ENCODE measurements at regions not wholly inside any gene's neighbourhood (a gene's known extent, or its start where the extent isn't known, plus 50 kb on each side); places are given as distances from the start of the nearest gene placed in this dataset.
"Not testable (repeated sequence)": the region's sequence is repeated elsewhere in the genome, so short reads cannot be mapped to it uniquely, and the experiment has no call there.

DNA sequence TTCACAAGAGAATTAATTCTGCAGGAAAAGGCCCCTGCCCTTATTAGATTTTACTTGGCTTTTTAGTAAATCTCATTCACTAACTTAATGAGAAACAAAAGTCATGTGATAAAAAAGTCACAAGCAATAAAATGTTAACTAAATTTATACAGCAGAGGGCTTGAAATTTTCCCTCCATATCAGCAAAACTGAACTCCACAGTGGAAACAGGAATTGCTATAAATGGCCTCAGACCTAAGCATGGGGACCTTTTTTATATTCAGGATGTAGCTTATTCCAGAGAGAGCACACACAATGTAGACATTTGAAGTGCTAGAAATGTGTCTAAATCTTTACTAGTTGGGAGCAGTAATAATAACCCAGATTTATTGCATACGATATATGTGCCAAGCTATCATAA, 291.5 kb downstream of the C16orf95 start:
- H3K27me3 ChIP-seq (ENCODE audit: low read depth) = peaks cover 5% of the 10 kb centered on the region; the same call in 1 of the 2 replicates
- in situ Hi-C loops (cut with MboI; ENCODE audit: low sequenced_read_pairs) = no loop called here
- no peaks in the 10 kb centered on the region for H3K9me3 ChIP-seq
- no peaks in the 10 kb centered on the region for H3K36me3 ChIP-seq (replicated peaks)
- DNase-seq (ENCODE audit: low spot score in 2 of 2) = no peak
- no peak overlapping the region for H3K4me3 ChIP-seq
- no peaks in the 10 kb centered on the region for H3K4me1 ChIP-seq

DNA sequence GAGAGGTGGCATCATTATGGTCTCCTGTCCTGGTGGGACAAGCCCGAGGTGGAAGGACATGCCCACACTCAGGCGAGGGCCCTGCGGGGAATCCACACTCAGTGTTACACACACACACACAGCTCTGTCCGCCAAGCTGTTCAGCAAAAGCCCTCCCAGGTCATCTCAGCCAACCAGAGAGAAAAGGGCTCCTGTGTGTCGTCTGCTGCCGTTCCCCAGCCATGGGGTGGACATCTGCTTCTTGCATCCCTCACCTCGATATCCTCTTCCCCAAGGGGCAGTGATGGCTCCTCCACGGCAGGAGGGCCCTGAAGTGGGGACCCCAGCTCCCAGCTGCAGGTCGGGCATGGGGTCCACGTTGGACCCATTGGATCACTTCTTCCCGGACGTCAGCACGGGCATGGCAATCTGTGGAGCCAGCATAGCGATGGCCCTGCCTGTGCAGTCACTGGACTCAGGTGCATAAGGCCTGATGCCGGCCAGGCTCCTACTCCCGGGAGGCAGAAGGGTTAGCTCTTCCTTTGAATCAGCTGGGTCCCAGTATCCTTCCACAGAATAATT, 290.1 kb downstream of the C16orf95 start:
- H3K9me3 ChIP-seq = no peaks in the 10 kb centered on the region
- H3K4me1 ChIP-seq = no peaks in the 10 kb centered on the region
- in situ Hi-C loops (cut with MboI; ENCODE audit: low sequenced_read_pairs) = no loop called here
- no peak overlapping the region for H3K4me3 ChIP-seq
- no peak for DNase-seq (ENCODE audit: low spot score in 2 of 2)
- peaks cover 5% of the 10 kb centered on the region; the same call in 1 of the 2 replicates for H3K27me3 ChIP-seq (ENCODE audit: low read depth)
- no peaks in the 10 kb centered on the region for H3K36me3 ChIP-seq (replicated peaks)

DNA sequence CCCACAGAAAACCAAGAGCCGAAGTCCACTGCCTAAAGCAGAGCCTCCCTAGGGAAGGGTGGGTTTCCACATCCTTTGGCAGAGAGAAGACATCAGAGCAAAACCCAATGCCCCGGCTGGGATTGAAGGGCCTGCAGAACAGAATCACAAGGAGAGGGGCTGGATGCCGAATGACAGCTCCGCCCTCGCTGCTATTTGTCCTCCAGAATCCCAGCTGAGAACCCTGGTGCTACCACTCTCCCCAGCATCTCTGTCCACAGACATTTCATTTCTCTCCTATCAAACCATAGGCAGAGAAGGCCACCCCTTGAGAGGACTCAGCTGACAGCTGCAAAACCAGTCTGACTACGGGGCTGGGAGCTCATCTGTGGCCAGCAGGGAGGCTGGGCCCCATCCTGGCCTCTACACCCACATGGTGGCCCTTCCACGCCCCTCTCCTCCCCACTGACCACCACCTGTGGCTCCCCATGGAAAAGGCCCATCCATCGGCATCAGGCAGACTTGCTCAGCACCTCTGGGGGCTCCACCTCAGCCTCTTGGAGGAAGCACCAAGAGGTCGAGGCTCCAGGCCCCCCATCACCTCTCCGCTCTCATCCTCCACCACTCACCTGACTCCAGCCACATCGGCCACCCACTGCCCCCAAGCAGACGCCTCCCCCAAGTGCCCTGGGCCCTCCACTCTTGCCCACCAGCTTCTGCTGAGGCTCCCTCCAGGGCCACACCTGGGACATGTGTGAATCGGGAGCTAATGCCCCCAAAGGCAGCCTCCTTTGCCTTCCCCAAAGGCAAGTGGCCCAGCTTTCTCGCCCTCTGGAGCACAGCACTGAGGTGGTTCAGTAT, 288.5 kb downstream of the C16orf95 start:
- Histone ChIP-seq H3K4me3 (no peak overlapping the region), H3K9me3 (no peaks in the 10 kb centered on the region), H3K36me3 (replicated peaks) (no peaks in the 10 kb centered on the region), H3K27me3 (ENCODE audit: low read depth) (peaks cover 5% of the 10 kb centered on the region; the same call in 1 of the 2 replicates), H3K4me1 (no peaks in the 10 kb centered on the region)
- DNase-seq (ENCODE audit: low spot score in 2 of 2) = no peak
- in situ Hi-C loops (cut with MboI; ENCODE audit: low sequenced_read_pairs) = no loop called here

DNA sequence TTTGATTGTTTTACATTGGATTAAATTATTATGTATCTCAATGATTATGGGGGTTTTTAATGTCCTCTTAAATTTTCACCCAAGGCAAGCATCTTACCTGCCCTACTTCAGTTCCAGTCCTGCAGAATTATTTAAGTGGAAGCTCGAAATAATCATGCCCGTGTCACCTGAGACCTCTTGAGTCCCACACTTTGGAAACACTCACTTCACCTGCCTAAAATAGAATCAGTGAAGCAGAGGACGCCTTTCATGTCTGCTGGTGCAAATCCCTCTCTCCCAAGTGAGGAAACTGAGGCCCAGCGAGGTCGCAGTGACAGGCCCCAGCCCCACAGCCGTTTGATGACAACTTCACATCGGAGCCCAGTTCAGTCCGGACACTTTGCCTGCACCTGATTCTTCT, 284.6 kb downstream of the C16orf95 start:
- Histone ChIP-seq H3K27me3 (ENCODE audit: low read depth) (no peaks in the 10 kb centered on the region), H3K36me3 (replicated peaks) (no peaks in the 10 kb centered on the region), H3K4me1 (no peaks in the 10 kb centered on the region), H3K9me3 (no peaks in the 10 kb centered on the region), H3K4me3 (no peak overlapping the region)
- DNase-seq (ENCODE audit: low spot score in 2 of 2) = no peak
- in situ Hi-C loops (cut with MboI; ENCODE audit: low sequenced_read_pairs) = no loop called here

DNA sequence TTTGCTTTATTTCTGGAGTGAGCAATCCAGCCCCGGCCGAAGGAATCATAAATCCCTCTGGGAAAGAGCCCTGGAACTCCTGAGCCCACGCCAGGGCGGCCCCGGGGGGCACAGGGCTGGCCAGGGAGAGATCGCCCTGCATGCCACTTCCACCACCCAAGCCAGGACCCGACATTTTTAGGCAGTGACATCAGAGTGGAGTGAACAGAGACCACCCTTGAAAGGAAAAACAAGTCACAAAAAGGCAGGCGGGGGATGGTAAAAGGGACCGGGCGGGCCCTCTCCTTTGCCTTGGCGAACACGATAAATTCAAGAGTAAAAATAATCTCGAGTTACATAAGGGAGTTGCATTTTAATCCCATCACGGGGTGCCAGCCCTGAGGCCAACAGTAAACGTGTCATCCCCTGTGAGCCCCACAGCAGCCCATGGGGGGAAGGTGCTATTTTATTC, 284.1 kb downstream of the C16orf95 start:
- H3K9me3 ChIP-seq = no peaks in the 10 kb centered on the region
- no peaks in the 10 kb centered on the region for H3K27me3 ChIP-seq (ENCODE audit: low read depth)
- no peaks in the 10 kb centered on the region for H3K36me3 ChIP-seq (replicated peaks)
- DNase-seq (ENCODE audit: low spot score in 2 of 2) = no peak
- H3K4me3 ChIP-seq = no peak overlapping the region
- no peaks in the 10 kb centered on the region for H3K4me1 ChIP-seq
- in situ Hi-C loops (cut with MboI; ENCODE audit: low sequenced_read_pairs) = no loop called here

DNA sequence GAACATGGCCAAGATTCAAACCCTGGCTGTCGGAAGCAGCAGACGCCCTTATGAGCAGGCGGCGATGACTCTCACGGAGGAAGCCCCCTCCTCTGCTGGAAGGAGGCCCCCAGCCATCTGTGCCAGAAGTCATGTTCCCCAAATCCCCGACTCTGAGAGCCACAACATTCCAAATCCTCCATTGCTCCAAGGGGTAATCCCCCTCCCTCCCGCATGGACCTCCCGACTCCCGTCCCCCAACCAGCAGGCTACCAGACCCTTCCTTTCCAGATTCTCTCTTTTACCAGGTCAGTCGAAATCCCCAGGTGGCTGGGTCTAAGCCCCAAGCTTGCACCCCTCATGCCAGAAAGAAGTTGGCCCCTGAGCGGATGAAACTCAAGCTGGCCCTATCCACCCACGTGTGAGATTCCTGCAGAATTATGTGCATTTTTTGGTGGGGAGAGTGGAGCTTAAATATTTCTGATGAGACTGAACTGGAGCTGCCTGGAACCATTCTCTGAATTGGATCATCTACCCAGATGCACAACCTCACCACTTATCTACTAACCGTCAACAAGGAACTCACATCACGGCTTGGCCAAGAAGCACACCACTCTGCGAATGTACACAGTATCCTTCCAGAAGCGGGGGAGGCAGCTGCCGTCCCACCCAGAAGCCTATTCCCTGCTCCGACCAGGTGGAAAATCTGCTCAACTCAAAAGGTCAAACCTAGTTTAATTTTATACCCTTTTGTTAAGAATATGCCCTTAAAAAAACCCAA, 283.5 kb downstream of the C16orf95 start:
- no peaks in the 10 kb centered on the region for H3K36me3 ChIP-seq (replicated peaks)
- in situ Hi-C loops (cut with MboI; ENCODE audit: low sequenced_read_pairs) = no loop called here
- no peak for DNase-seq (ENCODE audit: low spot score in 2 of 2)
- H3K9me3 ChIP-seq = no peaks in the 10 kb centered on the region
- no peaks in the 10 kb centered on the region for H3K27me3 ChIP-seq (ENCODE audit: low read depth)
- no peaks in the 10 kb centered on the region for H3K4me1 ChIP-seq
- no peak overlapping the region for H3K4me3 ChIP-seq

DNA sequence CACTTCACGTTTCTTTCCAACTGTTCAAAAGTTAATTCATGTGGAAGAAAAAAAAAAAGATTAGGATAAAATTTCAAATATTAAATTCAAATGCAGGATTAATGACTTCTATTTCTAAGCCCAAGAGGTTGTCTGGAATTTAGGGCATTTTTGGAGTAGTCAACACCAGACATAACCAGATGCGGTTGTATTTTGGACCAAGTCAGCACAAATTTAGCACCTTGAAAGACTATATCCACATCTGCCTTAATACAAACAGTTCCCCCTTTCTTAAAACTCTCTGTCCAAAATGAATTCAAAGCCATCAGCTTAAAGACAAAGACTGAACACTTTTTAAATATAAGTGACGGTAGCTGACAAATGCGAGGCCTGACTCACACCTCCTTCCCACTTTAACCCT, 282.9 kb downstream of the C16orf95 start:
- Histone ChIP-seq H3K9me3 (no peaks in the 10 kb centered on the region), H3K4me1 (no peaks in the 10 kb centered on the region), H3K36me3 (replicated peaks) (no peaks in the 10 kb centered on the region), H3K27me3 (ENCODE audit: low read depth) (no peaks in the 10 kb centered on the region), H3K4me3 (no peak overlapping the region)
- in situ Hi-C loops (cut with MboI; ENCODE audit: low sequenced_read_pairs) = no loop called here
- DNase-seq (ENCODE audit: low spot score in 2 of 2) = no peak

DNA sequence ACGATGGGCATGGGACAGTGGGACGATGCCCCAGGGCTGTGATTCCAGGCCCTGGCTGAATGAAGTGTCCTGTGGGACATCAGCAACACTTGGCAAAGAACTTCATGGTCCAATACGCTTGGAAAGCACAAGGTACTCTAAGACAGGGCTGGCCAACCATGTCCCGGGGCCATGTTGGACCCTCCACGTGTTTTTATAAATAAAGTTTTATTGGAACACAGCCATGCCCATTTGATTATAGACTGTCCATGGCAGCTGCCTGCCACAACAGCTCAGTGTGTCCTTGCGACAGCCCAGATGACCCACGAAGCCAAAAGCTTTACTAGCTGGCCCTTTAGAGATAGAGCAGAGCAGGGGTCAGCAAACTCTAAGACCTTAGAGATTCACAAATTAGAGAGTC, 282.1 kb downstream of the C16orf95 start:
- H3K27me3 ChIP-seq (ENCODE audit: low read depth) = no peaks in the 10 kb centered on the region
- no peaks in the 10 kb centered on the region for H3K9me3 ChIP-seq
- no peaks in the 10 kb centered on the region for H3K36me3 ChIP-seq (replicated peaks)
- no peak overlapping the region for H3K4me3 ChIP-seq
- no peaks in the 10 kb centered on the region for H3K4me1 ChIP-seq
- no peak for DNase-seq (ENCODE audit: low spot score in 2 of 2)
- in situ Hi-C loops (cut with MboI; ENCODE audit: low sequenced_read_pairs) = no loop called here

DNA sequence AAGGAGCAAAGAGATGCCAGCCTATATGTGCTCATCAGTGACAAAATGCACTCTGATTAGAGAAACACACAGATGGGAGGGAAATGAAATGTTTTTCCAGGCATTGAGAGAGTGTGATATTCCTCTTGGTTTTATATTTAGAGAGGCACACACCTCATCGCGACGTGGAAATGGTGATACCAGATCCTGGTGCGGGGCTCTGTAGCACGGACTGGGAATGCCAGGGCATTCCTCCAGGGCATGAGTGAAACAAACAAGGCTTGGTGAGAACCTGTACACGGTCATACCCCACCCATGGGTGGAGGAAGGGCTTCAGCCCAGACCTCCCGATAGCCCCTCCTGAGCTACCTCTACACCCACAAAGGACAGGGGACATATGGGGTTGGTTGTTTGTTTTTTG, 280.2 kb downstream of the C16orf95 start:
- in situ Hi-C loops (cut with MboI; ENCODE audit: low sequenced_read_pairs) = no loop called here
- H3K36me3 ChIP-seq (replicated peaks) = no peaks in the 10 kb centered on the region
- no peak overlapping the region for H3K4me3 ChIP-seq
- no peaks in the 10 kb centered on the region for H3K27me3 ChIP-seq (ENCODE audit: low read depth)
- no peaks in the 10 kb centered on the region for H3K4me1 ChIP-seq
- no peaks in the 10 kb centered on the region for H3K9me3 ChIP-seq
- no peak for DNase-seq (ENCODE audit: low spot score in 2 of 2)

DNA sequence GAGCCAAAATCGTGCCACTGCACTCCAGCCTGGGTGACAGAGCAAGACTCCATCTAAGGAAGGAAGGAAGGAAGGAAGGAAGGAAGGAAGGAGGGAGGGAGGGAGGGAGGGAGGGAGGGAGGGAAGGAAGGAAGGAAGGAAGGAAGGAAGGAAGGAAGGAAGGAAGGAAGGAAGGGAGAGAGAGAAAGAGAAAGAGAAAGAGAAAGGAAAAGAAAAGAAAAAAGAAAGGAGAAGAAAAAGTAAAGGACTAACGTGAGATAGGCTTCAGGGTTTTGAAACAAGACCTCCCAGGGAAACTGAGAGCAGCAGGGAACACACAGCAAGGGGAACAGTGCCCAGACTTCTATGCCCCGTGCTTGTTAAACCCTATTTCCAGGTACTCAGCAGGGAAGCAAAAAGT, 278.7 kb downstream of the C16orf95 start:
- in situ Hi-C loops (cut with MboI; ENCODE audit: low sequenced_read_pairs); H3K9me3 ChIP-seq: not testable (repeated sequence)

DNA sequence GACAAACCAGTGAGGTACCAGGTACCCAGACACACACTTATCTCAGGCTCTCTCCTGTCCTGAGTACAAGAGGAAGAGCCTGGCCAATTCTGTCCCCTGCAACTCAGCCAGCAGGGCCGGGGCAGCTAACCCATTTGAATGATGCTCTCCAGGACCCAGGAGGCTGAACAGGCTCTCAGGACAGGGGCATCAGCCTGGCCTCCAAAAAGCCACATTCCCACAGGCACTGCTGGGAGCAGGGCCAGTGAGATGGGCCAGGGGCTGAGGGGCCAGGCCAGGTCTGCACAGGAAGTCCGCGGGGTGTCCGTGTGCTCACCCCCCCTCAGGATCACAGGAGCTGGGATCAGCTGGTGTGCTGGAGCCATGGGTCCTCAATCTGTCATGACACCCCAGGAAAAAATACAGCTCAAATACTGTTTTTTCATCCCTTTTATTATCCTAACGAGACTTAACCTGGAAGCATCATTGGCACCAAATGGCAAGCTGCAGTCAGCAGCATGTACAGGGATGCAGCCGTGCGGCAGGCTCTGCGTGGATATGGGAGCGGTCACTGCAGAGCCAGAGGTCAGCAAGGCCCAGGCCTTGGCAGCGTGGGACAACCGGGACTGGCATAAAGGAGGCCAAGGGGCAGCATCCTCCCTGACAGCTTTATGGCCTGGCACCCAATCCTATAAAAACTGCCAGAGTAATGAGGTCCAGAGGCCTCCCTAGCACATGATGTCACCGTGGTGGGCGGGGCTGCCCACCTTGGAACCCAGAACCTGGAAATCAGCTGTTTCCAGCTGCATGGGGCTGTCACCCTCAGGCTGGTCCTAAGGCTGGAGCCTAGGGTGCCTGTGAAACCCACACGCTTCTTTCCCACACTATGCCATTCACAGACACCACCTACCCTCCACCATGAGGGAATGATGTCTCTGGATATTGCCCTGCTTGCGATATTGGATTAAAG, 276.7 kb downstream of the C16orf95 start:
- DNase-seq (ENCODE audit: low spot score in 2 of 2) = no peak
- H3K27me3 ChIP-seq (ENCODE audit: low read depth) = no peaks in the 10 kb centered on the region

More for the DNA sequence above, 278.7 kb downstream of the C16orf95 start:
- not testable (repeated sequence) for H3K36me3 ChIP-seq (replicated peaks); H3K27me3 ChIP-seq (ENCODE audit: low read depth); DNase-seq (ENCODE audit: low spot score in 2 of 2); H3K4me3 ChIP-seq; H3K4me1 ChIP-seq

DNA sequence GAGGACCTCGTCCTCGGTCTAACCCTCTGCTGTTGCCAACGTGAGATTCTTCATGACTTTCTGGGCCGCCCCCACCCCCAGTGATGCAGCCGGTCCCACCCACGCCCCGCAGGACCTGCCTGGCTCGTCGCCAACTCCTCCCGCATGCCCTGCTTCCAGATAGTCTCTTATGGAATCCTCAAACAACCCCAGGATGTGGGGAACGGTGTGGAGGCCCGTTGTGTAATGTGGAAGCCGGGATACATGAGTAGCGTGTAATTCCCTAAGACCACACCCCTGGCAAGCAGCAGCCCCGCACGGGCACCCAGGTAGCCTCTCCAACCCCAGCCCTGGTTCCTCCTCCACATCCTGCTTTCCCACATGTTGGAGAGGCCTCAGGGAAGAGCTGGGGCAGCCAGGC, 275.9 kb downstream of the C16orf95 start:
- no peaks in the 10 kb centered on the region for H3K27me3 ChIP-seq (ENCODE audit: low read depth)
- no peak for DNase-seq (ENCODE audit: low spot score in 2 of 2)
- no peaks in the 10 kb centered on the region for H3K9me3 ChIP-seq
- H3K36me3 ChIP-seq (replicated peaks) = no peaks in the 10 kb centered on the region
- H3K4me3 ChIP-seq = no peak overlapping the region
- in situ Hi-C loops (cut with MboI; ENCODE audit: low sequenced_read_pairs) = no loop called here
- H3K4me1 ChIP-seq = no peaks in the 10 kb centered on the region

More for the DNA sequence above, 276.7 kb downstream of the C16orf95 start:
- no peaks in the 10 kb centered on the region for H3K4me1 ChIP-seq
- in situ Hi-C loops (cut with MboI; ENCODE audit: low sequenced_read_pairs) = no loop called here
- no peaks in the 10 kb centered on the region for H3K9me3 ChIP-seq
- H3K36me3 ChIP-seq (replicated peaks) = no peaks in the 10 kb centered on the region
- no peak overlapping the region for H3K4me3 ChIP-seq

DNA sequence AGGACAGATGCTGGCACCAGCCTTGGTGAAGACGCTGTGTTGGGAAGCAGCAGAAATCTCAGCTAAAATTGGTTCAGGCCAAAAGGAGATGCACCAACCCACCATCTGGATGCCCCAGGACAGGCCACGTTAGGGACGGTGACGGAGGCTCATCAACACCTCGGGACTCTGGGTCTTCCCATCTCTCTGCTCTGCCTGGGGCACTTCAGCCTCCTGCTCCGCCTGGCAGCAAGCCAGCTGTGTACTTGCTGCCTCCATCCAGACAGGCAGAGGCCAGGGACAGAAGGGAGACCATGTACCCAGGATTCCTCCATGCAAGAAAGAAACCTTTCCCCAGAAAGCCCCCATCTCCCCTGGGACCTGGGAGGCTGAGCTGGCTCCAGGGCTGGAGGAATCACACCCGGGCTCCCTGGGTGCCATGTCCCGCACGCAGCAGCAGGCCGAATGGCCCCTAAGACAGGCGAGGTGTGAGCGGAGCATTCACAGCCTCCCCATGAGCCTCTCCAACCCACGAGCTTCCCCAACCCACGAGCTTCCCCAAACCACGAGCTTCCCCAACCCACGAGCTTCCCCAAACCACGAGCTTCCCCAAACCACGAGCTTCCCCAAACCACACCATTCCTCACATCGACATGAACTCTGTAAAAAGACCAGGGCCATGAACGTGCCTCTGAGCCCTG, 274.5 kb downstream of the C16orf95 start:
- in situ Hi-C loops (cut with MboI; ENCODE audit: low sequenced_read_pairs) = no loop called here
- Histone ChIP-seq H3K27me3 (ENCODE audit: low read depth) (no peaks in the 10 kb centered on the region), H3K9me3 (no peaks in the 10 kb centered on the region), H3K4me1 (no peaks in the 10 kb centered on the region), H3K36me3 (replicated peaks) (no peaks in the 10 kb centered on the region), H3K4me3 (no peak overlapping the region)
- DNase-seq (ENCODE audit: low spot score in 2 of 2) = no peak
